CD4-positive, alpha-beta T cell (primary cell): ENCODE measurements at regions not wholly inside any gene's neighbourhood (a gene's known extent, or its start where the extent isn't known, plus 50 kb on each side); places are given as distances from the start of the nearest gene placed in this dataset.

Source experiments
- ATAC-seq: fragments of 200-7000 bp; cut with Tn5 transposase; one replicate; pipeline ENCODE4 v1.10.0; 2022; ENCODE audit warnings: mild to moderate bottlenecking; ENCODE audit not compliant: poor library complexity
- CTCF ChIA-PET: fragments of 350-600 bp; sonication (Branson Sonifier 250); formaldehyde crosslinking; loops from one replicate; lab custom pipeline; 2021; ENCODE audit warnings: antibody characterized with exemption, inconsistent platforms; lab: Charles Lee
- POLR2A ChIA-PET: fragments of 350-600 bp; sonication (Branson Sonifier 250); formaldehyde crosslinking; loops from one replicate; lab custom pipeline; 2021; ENCODE audit warnings: antibody characterized with exemption, inconsistent platforms; lab: Charles Lee
- DNase-seq, 14 experiments: peaks; one replicate each; pipeline ENCODE4 v3.0.0-alpha.2; 2013 to 2020; ENCODE audit warnings: mixed read lengths in 2 of 14
- H3K27ac ChIP-seq, 2 donors: one replicate each; pipeline versions ENCODE4 v1.5.1 to v1.7.0; 2013; ENCODE audit warnings: low read length in 2 of 2, low read depth in 1 of 2, mild to moderate bottlenecking in 1 of 2
- H3K27me3 ChIP-seq, 2 experiments: 1 replicate in 1 of 2; 2 replicates in 1 of 2; pipeline versions ENCODE4 v1.6.1 to v1.7.0; 2013; ENCODE audit warnings: low read length in 2 of 2, control low read depth in 1 of 2, mild to moderate bottlenecking in 1 of 2, moderate library complexity in 1 of 2; ENCODE audit not compliant: insufficient read depth in 2 of 2, control insufficient read depth in 1 of 2
- H3K36me3 ChIP-seq: one replicate; pipeline ENCODE4 v1.6.1; 2013; ENCODE audit warnings: low read length, control low read depth; ENCODE audit not compliant: insufficient read depth
- H3K4me1 ChIP-seq: one replicate; pipeline ENCODE4 v1.6.1; 2013; ENCODE audit warnings: low read length, control low read depth; ENCODE audit not compliant: insufficient read depth
- H3K4me3 ChIP-seq: one replicate; pipeline ENCODE4 v1.5.1; 2013; ENCODE audit warnings: mild to moderate bottlenecking, low read length, moderate library complexity
- H3K9me3 ChIP-seq, 2 experiments: 1 replicate in 1 of 2; 2 replicates in 1 of 2; pipeline versions ENCODE4 v1.6.1 to v1.7.0; 2013; ENCODE audit warnings: low read length in 2 of 2, mild to moderate bottlenecking in 2 of 2, control low read depth in 1 of 2, moderate library complexity in 1 of 2; ENCODE audit not compliant: control insufficient read depth in 1 of 2, insufficient read depth in 1 of 2
- H3K27ac Mint-ChIP-seq: one replicate; pipeline ENCODE4 v1.8.0; 2020; ENCODE audit warnings: mixed read lengths
- H3K27me3 Mint-ChIP-seq: one replicate; pipeline ENCODE4 v1.8.0; 2021; ENCODE audit warnings: mixed read lengths
- H3K36me3 Mint-ChIP-seq: one replicate; pipeline ENCODE4 v1.8.0; 2021; ENCODE audit warnings: low read depth, mixed read lengths
- H3K4me1 Mint-ChIP-seq: one replicate; pipeline ENCODE4 v1.8.0; 2021; ENCODE audit warnings: low read depth, mixed read lengths
- H3K4me3 Mint-ChIP-seq: one replicate; pipeline ENCODE4 v1.8.0; 2020; ENCODE audit warnings: mild to moderate bottlenecking, mixed read lengths
- H3K9me3 Mint-ChIP-seq: one replicate; pipeline ENCODE4 v1.8.0; 2020; ENCODE audit warnings: mixed read lengths
- intact Hi-C, 2 experiments: fragments of 100-400 bp; cut with DNase I in 1 of 2; cut with micrococcal nuclease in 1 of 2; formaldehyde crosslinking; loops; one replicate each; pipeline versions ENCODE4 v1.15.1 to v1.9.0; 2023 to 2025; cut with DNase I, micrococcal nuclease
- TF ChIP-seq, protein P1 (sequence below): fragments of 200-600 bp; IDR thresholded peaks from one replicate; pipeline ENCODE4 v1.8.0; 2022; ENCODE audit warnings: antibody characterized with exemption, mild to moderate bottlenecking

DNA sequence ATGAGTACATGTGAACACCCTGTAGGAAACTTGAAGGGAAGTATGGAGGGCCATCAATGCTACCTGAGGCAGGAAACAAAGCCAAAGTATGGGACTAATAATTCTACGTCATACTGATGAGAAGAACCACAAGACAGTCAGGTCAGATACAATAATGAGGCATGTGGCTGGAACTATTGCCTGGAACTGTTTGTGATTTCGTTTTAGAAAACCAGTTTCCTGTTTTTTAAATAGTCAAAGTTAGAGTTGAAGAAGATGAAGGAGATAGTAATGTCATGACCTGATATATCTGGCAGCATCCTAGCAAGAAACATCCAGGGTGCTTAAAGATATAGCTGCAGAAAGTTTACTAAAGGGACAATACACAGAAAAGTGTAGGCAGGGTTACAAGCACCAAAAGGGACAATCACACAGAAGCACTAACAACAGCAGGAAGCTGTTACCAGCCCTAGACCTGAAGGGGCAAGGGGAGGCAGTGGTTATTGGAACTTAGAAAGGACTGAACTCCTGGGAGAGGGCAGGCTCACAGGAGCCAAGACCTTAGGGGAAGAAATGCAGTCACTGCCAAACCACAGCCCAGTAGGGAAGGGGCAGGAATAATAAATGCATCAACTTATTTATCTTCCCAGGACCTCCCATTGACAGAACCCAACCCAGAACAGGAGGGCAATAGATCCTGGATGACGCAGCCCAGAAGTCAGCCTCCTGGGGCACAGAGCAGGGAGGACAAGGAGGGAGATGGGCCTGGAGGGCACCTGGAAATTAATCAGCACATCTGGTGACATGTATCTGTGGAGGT, 302.1 kb upstream of the STT3B start:
- H3K4me3 Mint-ChIP-seq: peak overlapping the region; percentile 72
- H3K27ac Mint-ChIP-seq: peak overlapping the region; percentile 75
- H3K9me3 Mint-ChIP-seq: no peaks in the 10 kb centered on the region
- intact Hi-C loops: no loop called here
- H3K27me3 Mint-ChIP-seq: no peaks in the 10 kb centered on the region
- CTCF ChIA-PET: no interaction called here
- TF ChIP-seq, protein P1, sequence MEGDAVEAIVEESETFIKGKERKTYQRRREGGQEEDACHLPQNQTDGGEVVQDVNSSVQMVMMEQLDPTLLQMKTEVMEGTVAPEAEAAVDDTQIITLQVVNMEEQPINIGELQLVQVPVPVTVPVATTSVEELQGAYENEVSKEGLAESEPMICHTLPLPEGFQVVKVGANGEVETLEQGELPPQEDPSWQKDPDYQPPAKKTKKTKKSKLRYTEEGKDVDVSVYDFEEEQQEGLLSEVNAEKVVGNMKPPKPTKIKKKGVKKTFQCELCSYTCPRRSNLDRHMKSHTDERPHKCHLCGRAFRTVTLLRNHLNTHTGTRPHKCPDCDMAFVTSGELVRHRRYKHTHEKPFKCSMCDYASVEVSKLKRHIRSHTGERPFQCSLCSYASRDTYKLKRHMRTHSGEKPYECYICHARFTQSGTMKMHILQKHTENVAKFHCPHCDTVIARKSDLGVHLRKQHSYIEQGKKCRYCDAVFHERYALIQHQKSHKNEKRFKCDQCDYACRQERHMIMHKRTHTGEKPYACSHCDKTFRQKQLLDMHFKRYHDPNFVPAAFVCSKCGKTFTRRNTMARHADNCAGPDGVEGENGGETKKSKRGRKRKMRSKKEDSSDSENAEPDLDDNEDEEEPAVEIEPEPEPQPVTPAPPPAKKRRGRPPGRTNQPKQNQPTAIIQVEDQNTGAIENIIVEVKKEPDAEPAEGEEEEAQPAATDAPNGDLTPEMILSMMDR: no peak
- POLR2A ChIA-PET: interaction anchor here (1.2 to 9.1 kb wide), 3 partner anchors 11 to 302 kb away, joined by 4 to 104 read pairs (median 25); partner anchors contain the start of gene STT3B
- H3K4me1 Mint-ChIP-seq: peaks cover 96% of the 10 kb centered on the region
- H3K36me3 ChIP-seq: no peaks in the 10 kb centered on the region
- peaks cover 86% of the 10 kb centered on the region for H3K4me1 ChIP-seq
- DNase-seq (peak in 3 of 14 experiments; percentile 27 to 65 (median 28)), ATAC-seq (peak; percentile 19)
- no peaks in the 10 kb centered on the region for H3K36me3 Mint-ChIP-seq
- H3K27me3 ChIP-seq: no peaks in the 10 kb centered on the region
- H3K4me3 ChIP-seq: no peak overlapping the region
- peaks cover 0 to 3% of the 10 kb centered on the region in 2 experiments for H3K9me3 ChIP-seq
- H3K27ac ChIP-seq: peak overlapping the region in 1 of 2 donors; percentile 42

DNA sequence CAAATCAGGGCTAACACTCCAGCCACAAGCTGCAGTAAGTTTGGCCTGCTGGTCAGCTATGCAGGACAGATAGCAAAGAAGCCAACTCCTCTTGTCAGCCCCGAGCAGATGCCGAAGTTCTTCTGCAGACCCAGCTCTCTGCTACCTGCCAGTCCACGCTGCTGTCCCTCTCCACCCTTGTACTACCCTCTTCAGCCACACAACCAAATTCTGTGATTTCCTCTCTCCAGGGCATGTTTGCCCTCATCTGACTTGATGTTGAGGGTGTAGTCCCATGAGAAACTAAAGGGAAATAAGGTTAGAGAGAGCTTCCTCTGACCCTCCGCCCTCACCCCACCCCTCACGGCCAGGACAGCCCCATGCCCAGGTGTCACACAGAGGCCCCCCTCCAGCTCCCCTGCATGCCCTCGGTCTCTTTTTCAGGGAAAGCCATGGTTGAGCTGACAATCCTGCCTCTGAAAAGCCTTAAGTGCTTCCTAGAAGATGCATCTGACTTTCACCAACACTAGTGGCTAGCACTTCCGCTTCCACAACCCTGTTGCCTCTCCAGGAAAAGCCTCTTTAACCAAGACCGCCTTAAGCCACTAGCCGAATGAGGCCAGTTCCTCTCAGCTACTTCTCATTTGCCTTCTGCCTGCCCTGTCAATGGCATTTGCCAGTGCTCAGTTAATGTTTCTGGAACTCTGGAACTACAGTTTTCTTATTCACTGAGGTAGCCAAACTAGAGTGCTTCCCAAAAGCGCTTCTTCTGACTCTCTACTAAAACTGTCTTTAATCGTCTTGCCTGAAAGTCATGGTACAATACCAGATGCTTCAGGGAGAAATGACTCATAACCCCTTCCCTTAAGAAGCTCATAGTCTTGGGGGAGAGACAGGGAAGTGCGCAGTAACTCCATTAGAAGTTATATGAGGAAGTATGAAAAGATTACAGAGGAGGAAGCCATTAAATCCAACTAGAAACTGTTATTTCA, 300.4 kb upstream of the STT3B start:
- H3K9me3 Mint-ChIP-seq: no peaks in the 10 kb centered on the region
- TF ChIP-seq, protein P1: no peak
- H3K4me3 Mint-ChIP-seq: peak overlapping the region; percentile 36
- Histone ChIP-seq H3K9me3 (peaks cover 0 to 3% of the 10 kb centered on the region in 2 experiments), H3K4me1 (peaks cover 74% of the 10 kb centered on the region), H3K4me3 (no peak overlapping the region), H3K27me3 (no peaks in the 10 kb centered on the region), H3K36me3 (no peaks in the 10 kb centered on the region), H3K27ac (peak overlapping the region in 1 of 2 donors; percentile 52)
- ChIA-PET POLR2A (interaction anchor here (0.6 to 9.1 kb wide), 5 partner anchors 9 to 300 kb away, joined by 3 to 104 read pairs (median 4); partner anchors contain the start of gene STT3B), CTCF (no interaction called here)
- intact Hi-C loops: no loop called here
- H3K36me3 Mint-ChIP-seq: no peaks in the 10 kb centered on the region
- peak overlapping the region; percentile 75 for H3K27ac Mint-ChIP-seq
- ATAC-seq (no peak), DNase-seq (peak in 3 of 14 experiments; percentile 25 to 57 (median 48))
- H3K27me3 Mint-ChIP-seq: no peaks in the 10 kb centered on the region
- peaks cover 81% of the 10 kb centered on the region for H3K4me1 Mint-ChIP-seq

DNA sequence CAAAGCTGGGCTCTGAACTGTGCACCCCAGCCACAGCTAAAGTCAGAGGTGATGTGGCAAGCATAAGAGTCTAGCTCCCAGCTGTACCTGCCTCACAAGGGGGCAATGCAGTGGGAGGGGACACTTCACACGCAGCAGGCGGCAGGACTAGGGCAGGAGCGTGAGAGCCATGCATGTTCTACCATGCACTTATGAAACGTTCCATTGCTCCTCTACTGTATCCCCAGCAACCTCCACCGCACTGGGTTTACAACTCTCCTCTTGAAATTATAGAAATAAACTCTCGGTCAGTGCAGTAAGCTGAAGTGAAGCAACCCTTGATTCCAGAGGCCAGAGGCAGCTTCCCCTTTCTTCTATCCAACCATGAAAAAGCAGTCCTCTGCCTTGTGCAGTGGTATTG, 298.6 kb upstream of the STT3B start:
- TF ChIP-seq, protein P1: no peak
- H3K36me3 Mint-ChIP-seq: no peaks in the 10 kb centered on the region
- Histone ChIP-seq H3K27me3 (no peaks in the 10 kb centered on the region), H3K4me1 (peaks cover 56% of the 10 kb centered on the region), H3K36me3 (no peaks in the 10 kb centered on the region), H3K4me3 (no peak overlapping the region), H3K9me3 (no peaks in the 10 kb centered on the region), H3K27ac (no peak overlapping the region)
- ChIA-PET CTCF (no interaction called here), POLR2A (no interaction called here)
- intact Hi-C loops: no loop called here
- no peaks in the 10 kb centered on the region for H3K9me3 Mint-ChIP-seq
- no peaks in the 10 kb centered on the region for H3K27me3 Mint-ChIP-seq
- DNase-seq (peak in 2 of 14 experiments; percentile 24 to 28), ATAC-seq (no peak)
- no peak overlapping the region for H3K4me3 Mint-ChIP-seq
- peak overlapping the region; percentile 22 for H3K27ac Mint-ChIP-seq
- peaks cover 67% of the 10 kb centered on the region for H3K4me1 Mint-ChIP-seq
